CD4-positive, alpha-beta T cell treated with Interferon alpha-2 for 1 hour (primary cell): ENCODE measurements at regions not wholly inside any gene's neighbourhood (a gene's known extent, or its start where the extent isn't known, plus 50 kb on each side); places are given as distances from the start of the nearest gene placed in this dataset.
"Not testable (repeated sequence)": the region's sequence is repeated elsewhere in the genome, so short reads cannot be mapped to it uniquely, and the experiment has no call there.

Experiments
- DNase-seq, 2 donors: peaks; one replicate each; pipeline ENCODE4 v3.0.0-alpha.2; 2020 to 2022

DNA sequence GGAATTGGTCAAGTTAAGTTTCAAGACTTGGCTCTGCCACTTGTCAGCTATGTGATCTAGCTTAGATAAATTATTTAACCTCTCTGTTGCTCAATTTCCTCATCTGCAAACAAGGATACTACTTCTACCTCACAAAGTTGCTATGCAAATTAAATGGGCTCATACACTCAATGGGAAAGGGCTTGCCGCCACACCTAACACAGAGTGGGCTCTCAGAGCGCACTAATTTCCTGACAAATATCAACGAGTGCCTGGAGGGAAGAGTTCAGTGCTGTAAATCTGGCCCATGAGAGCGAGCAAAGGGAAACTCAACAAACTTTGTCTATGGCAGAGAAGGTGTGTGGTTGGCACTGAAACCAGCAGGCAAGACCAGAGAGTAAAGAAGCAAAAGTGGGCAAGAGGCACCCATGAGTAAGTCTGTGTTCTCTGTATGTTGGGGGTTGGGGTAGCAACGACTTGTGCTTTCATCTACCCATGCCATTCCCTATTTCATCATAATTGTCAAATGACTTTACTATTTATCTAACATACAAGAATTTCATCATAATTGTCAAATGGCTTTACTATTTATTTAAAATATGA, 60.7 kb upstream of the PHF21A start:
- DNase-seq, result no peak

- DNase-seq, result no peak
Measured at GRCh38 chr11:46181387-46181786, 60.1 kb upstream of the PHF21A start.

DNA sequence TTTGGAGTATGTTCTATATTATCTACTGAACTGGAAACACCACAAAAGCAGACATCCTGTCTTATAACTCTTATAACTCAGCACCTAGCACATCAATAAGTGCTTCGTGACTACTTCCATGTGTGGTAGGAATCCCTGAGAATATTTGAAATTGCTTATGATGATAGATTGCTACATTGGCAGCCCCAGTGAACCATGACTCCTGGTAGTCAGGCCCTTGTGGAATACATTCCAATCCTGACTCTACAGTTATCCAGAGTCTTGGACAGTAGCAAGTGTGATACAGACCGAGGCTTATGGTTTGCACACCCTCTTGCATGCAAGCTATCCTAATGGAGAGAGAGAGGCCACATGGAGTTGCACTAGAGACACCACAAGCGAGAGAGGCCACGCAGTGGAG, 59.5 kb upstream of the PHF21A start:
- DNase-seq, result no peak

- no peak for DNase-seq
Measured at GRCh38 chr11:46178513-46178912, 57.3 kb upstream of the PHF21A start.

- no peak for DNase-seq
Measured at GRCh38 chr11:46176421-46176820, 55.2 kb upstream of the PHF21A start.

DNA sequence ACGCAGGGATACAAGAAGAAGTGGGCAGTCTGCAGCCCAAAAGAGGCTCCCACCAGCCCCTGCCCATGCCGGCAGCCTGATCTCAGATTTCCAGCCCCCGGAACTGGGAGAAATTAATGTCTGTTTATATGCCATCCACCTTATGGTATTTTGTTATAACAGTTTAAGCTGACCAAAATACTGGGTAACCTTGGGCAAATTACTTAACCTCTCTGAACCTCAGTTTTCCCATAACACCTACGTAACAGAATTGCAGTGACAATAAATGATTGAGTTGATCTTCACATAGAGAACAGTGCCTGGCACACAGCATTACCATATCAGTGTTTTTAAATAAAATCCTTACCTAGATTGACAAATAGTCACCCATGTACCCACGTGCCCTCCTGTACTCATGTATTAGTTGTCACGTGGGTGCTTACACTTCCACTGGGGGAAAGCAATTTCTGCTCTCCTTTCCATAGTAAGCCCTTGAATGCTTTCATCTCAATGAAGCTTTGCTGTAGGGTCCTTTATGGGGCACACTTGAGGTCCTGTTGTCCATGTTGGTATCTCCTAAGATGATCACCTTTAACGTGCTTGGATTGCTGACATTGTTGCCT, 54.2 kb upstream of the PHF21A start:
- DNase-seq, result no peak

DNA sequence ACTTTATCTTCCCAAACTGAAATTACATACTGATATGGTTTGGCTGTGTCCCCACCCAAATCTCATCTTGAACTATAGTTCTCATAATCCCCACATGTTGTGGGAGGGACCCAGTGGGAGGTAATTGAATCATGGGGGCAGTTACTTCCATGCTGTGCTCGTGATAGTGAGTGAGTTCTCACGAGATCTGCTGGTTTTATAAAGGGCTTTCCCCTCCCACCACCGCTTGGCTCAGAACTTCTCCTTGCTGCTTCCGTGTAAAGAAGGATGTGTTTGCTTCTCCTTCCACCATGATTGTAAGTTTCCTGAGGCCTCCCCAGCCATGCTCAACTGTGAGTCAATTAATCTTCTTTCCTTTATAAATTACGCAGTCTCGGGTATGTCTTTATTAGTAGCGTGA, 50.4 kb upstream of the PHF21A start:
- DNase-seq, result not testable (repeated sequence)
